ENCODE measurements at regions not wholly inside any gene's neighbourhood (a gene's known extent, or its start where the extent isn't known, plus 50 kb on each side); places are given as distances from the start of the nearest gene placed in this dataset.

DNA sequence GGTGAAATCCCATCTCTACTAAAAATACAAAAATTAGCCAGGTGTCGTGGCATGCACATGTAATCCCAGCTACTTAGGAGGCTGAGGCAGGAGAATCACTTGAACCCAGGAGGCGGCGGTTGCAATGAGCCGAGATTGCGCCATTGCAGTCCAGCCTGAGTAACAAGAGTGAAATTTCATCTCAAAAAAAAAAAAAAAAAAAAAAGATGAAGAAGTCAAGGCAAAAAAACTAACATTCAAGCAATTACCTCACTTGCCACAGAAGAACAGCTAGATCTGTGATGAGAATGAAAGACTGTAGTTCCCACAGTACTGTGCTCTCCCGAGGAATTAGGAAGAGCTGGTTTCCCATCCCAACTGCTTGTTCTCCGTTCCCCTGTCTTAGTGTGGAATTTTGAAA, 144.7 kb upstream of the ECI2 start:
- TF ChIP-seq SIN3A (IDR thresholded peaks at IDR 0.05; ENCODE audit: borderline replicate concordance, insufficient read depth, low read length) (no peak), POLR2AphosphoS5 (IDR thresholded peaks at IDR 0.05; ENCODE audit: low read depth, low read length) (no peak), TAF1 (IDR thresholded peaks at IDR 0.05; ENCODE audit: borderline replicate concordance, insufficient read depth, low read length) (no peak), FOXP2 (optimal IDR thresholded peaks at IDR 0.05; ENCODE audit: borderline replicate concordance, extremely low read depth, extremely low read length, insufficient read depth) (no peak)
- TF ChIP-seq, protein P1, sequence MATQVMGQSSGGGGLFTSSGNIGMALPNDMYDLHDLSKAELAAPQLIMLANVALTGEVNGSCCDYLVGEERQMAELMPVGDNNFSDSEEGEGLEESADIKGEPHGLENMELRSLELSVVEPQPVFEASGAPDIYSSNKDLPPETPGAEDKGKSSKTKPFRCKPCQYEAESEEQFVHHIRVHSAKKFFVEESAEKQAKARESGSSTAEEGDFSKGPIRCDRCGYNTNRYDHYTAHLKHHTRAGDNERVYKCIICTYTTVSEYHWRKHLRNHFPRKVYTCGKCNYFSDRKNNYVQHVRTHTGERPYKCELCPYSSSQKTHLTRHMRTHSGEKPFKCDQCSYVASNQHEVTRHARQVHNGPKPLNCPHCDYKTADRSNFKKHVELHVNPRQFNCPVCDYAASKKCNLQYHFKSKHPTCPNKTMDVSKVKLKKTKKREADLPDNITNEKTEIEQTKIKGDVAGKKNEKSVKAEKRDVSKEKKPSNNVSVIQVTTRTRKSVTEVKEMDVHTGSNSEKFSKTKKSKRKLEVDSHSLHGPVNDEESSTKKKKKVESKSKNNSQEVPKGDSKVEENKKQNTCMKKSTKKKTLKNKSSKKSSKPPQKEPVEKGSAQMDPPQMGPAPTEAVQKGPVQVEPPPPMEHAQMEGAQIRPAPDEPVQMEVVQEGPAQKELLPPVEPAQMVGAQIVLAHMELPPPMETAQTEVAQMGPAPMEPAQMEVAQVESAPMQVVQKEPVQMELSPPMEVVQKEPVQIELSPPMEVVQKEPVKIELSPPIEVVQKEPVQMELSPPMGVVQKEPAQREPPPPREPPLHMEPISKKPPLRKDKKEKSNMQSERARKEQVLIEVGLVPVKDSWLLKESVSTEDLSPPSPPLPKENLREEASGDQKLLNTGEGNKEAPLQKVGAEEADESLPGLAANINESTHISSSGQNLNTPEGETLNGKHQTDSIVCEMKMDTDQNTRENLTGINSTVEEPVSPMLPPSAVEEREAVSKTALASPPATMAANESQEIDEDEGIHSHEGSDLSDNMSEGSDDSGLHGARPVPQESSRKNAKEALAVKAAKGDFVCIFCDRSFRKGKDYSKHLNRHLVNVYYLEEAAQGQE (IDR thresholded peaks at IDR 0.05; ENCODE audit: insufficient read depth in 1 of 2, low read depth in 2 of 2, low read length in 2 of 2): no peak

DNA sequence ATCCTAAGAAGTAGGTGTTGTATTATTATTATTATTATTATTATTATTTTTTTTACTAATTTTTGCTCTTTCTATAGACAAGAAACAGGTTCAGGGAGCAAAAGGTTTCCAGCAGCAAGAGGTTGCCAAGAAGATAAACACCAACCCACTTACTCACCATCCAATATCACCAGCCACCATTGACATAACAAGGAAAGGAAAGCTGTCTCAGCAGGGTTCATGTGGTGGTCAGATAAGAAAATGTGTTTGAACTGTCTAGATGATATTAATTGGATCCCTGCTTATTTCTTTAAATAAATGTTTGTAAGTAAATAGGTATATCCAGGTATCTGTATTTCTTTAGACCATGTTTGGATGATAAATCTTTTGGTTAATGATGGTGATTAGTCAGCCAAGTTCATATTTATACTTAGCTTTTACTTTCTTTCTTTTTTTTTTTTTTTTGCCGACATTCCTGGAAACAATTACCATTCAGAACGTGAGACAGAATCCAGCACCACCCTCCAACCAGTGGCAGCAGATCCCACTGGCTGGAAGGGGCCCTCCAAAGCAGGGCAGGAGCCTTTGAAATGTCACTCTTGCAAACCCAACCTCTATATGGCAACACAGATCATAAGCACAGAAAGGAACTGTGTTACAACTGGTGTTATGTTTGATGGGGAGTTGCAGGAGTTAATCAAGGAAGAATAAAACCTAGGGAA, 139.2 kb upstream of the ECI2 start:
- TF ChIP-seq POLR2AphosphoS5 (IDR thresholded peaks at IDR 0.05; ENCODE audit: low read depth, low read length): no peak
- TF ChIP-seq, protein P1 (IDR thresholded peaks at IDR 0.05; ENCODE audit: insufficient read depth in 1 of 2, low read depth in 2 of 2, low read length in 2 of 2): no peak
- TF ChIP-seq SIN3A (IDR thresholded peaks at IDR 0.05; ENCODE audit: borderline replicate concordance, insufficient read depth, low read length): no peak
- TF ChIP-seq TAF1 (IDR thresholded peaks at IDR 0.05; ENCODE audit: borderline replicate concordance, insufficient read depth, low read length): no peak
- TF ChIP-seq FOXP2 (optimal IDR thresholded peaks at IDR 0.05; ENCODE audit: borderline replicate concordance, extremely low read depth, extremely low read length, insufficient read depth): no peak

DNA sequence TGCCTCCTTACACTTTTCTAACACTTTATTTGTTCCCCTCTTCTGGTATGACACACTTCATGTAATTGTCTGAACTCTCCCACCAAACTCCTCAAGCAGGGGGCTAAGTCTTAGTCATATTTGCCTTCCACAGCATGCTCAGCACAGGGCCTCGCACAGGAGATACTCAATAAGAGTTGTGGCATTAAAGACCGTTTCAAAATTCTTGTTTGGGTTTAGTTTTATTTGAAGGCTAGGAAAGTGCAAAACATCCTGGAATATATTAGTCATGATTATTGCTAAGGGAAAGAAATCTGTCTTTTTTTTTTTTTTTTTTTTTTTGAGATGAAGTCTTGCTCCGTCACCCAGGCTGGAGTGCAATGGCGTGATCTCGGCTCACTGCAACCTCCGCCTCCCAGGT, 137.6 kb upstream of the ECI2 start:
- no peak for TF ChIP-seq POLR2AphosphoS5 (IDR thresholded peaks at IDR 0.05; ENCODE audit: low read depth, low read length)
- no peak for TF ChIP-seq FOXP2 (optimal IDR thresholded peaks at IDR 0.05; ENCODE audit: borderline replicate concordance, extremely low read depth, extremely low read length, insufficient read depth)
- TF ChIP-seq SIN3A (IDR thresholded peaks at IDR 0.05; ENCODE audit: borderline replicate concordance, insufficient read depth, low read length): no peak
- no peak for TF ChIP-seq TAF1 (IDR thresholded peaks at IDR 0.05; ENCODE audit: borderline replicate concordance, insufficient read depth, low read length)

DNA sequence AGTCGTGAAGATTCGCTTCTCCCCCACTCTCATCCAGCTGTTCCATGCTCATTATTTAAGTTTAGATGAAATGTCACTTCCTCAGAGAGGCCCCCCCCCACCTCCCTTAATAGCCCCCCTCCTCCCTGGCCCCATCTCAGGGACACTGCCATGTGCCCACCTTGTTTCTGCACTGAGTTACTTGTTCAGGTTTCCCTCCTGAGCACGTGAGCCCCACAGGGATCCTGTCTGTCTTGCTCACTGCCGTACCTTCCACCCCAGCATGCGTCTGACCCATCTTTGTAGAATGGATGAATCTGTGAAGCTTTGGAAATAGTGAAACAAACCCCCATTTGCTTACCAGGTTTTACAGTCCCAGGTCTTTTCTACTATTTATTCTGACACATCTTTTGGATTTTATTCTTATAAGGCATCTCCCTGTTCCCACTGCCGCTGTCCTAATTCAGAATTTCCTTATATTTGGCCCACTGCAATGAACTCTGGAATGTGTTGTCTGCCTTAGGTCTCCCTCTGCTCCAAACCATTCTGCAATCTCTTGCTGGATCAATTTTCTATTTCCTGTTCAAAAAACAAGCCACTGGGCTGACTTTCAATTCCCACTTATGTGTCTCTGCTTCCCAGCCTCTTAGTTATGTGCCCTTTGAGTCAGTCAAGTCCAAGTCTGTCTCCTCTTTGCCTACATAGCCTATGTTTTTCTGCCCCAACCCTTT, 136.5 kb upstream of the ECI2 start:
- TF ChIP-seq, protein P1 (IDR thresholded peaks at IDR 0.05; ENCODE audit: insufficient read depth in 1 of 2, low read depth in 2 of 2, low read length in 2 of 2): no peak
- TF ChIP-seq POLR2AphosphoS5 (IDR thresholded peaks at IDR 0.05; ENCODE audit: low read depth, low read length) (no peak), SIN3A (IDR thresholded peaks at IDR 0.05; ENCODE audit: borderline replicate concordance, insufficient read depth, low read length) (no peak)

DNA sequence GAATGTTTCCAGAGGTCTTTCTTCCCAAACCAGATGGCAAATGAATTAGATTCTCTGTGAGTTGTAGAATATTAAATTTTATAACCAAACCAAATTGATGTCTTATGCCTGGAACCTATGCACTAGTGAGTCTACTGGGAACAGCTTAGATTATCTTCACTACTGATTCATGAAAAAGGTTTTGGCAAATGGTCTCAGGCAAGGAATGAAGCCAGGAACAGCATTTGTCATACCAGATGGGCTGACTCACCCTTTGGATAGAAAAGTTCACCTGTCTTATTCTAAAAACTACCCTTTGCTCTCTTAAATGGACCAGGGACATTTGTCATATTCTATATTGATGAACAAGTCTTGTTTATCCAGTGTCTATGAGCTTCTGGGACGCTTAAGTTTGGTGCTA, 135.4 kb upstream of the ECI2 start:
- TF ChIP-seq FOXP2 (optimal IDR thresholded peaks at IDR 0.05; ENCODE audit: borderline replicate concordance, extremely low read depth, extremely low read length, insufficient read depth) (no peak), TAF1 (IDR thresholded peaks at IDR 0.05; ENCODE audit: borderline replicate concordance, insufficient read depth, low read length) (no peak), POLR2AphosphoS5 (IDR thresholded peaks at IDR 0.05; ENCODE audit: low read depth, low read length) (no peak), SIN3A (IDR thresholded peaks at IDR 0.05; ENCODE audit: borderline replicate concordance, insufficient read depth, low read length) (no peak)
- TF ChIP-seq, protein P1 (IDR thresholded peaks at IDR 0.05; ENCODE audit: insufficient read depth in 1 of 2, low read depth in 2 of 2, low read length in 2 of 2): no peak

Data from PFSK-1 (cell line).